HG03432 (cell line): ENCODE measurements at regions not wholly inside any gene's neighbourhood (a gene's known extent, or its start where the extent isn't known, plus 50 kb on each side); places are given as distances from the start of the nearest gene placed in this dataset.
A peak's percentile ranks its signal among the peaks of the same experiment; 100 is the strongest.

ENCODE experiments used
- ATAC-seq: cut with Tn5 transposase; IDR thresholded peaks from one replicate; pipeline ENCODE4 v1.9.1; 2021; ENCODE audit warnings: mild to moderate bottlenecking, moderate library complexity; ENCODE audit not compliant: unreplicated experiment

GRCh38 chr5:171578829-171579491 is 159.5 kb downstream of the FGF18 start:
- ATAC-seq: no peak

- ATAC-seq: no peak
Observed at GRCh38 chr5:171579976-171580411, 160.5 kb downstream of the FGF18 start.

GRCh38 chr5:171580502-171581265 is 161.2 kb downstream of the FGF18 start:
- no peak for ATAC-seq

- no peak for ATAC-seq
Observed at GRCh38 chr5:171581781-171582180, 162.3 kb downstream of the FGF18 start.

GRCh38 chr5:171582849-171583248 is 163.4 kb downstream of the FGF18 start:
- no peak for ATAC-seq

GRCh38 chr5:171585981-171586380 is 166.5 kb downstream of the FGF18 start:
- ATAC-seq: no peak

GRCh38 chr5:171586436-171586835 is 167.0 kb downstream of the FGF18 start:
- no peak for ATAC-seq

- ATAC-seq: no peak
Observed at GRCh38 chr5:171588046-171588445, 168.6 kb downstream of the FGF18 start.

GRCh38 chr5:171588790-171589189 is 169.3 kb downstream of the FGF18 start:
- ATAC-seq: no peak

- no peak for ATAC-seq
Observed at GRCh38 chr5:171589461-171589860, 170.0 kb downstream of the FGF18 start.

GRCh38 chr5:171592076-171592475 is 172.6 kb downstream of the FGF18 start:
- no peak for ATAC-seq

GRCh38 chr5:171592736-171593135 is 173.3 kb downstream of the FGF18 start:
- no peak for ATAC-seq

GRCh38 chr5:171593401-171593800 is 174.0 kb downstream of the FGF18 start:
- no peak for ATAC-seq

GRCh38 chr5:171593976-171594375 is 174.5 kb downstream of the FGF18 start:
- ATAC-seq: no peak

- peak; percentile 10 for ATAC-seq
Observed at GRCh38 chr5:171595401-171595800, 176.0 kb downstream of the FGF18 start.

- peak; percentile 88 for ATAC-seq
Observed at GRCh38 chr5:171595801-171596231, 176.4 kb downstream of the FGF18 start.

GRCh38 chr5:171596391-171596878 is 177.0 kb downstream of the FGF18 start:
- no peak for ATAC-seq

GRCh38 chr5:171597946-171598640 is 178.6 kb downstream of the FGF18 start:
- no peak for ATAC-seq

- ATAC-seq: no peak
Observed at GRCh38 chr5:171598641-171599152, 179.2 kb downstream of the FGF18 start.

GRCh38 chr5:171599411-171599810 is 180.0 kb downstream of the FGF18 start:
- ATAC-seq: no peak

GRCh38 chr5:171599957-171600612 is 180.6 kb downstream of the FGF18 start:
- no peak for ATAC-seq
